Esophagus muscularis mucosa (tissue), 4 donors: ENCODE measurements at regions not wholly inside any gene's neighbourhood (a gene's known extent, or its start where the extent isn't known, plus 50 kb on each side); places are given as distances from the start of the nearest gene placed in this dataset.

Source experiments
- EP300 ChIP-seq: sonication (generic); formaldehyde crosslinking; IDR thresholded peaks from one replicate; pipeline ENCODE4 v1.6.1; 2017; ENCODE audit warnings: antibody characterized with exemption
- POLR2A ChIP-seq: fragments of 450-650 bp; IDR thresholded peaks from one replicate; pipeline ENCODE4 v1.6.1; 2017; ENCODE audit warnings: antibody characterized with exemption, moderate library complexity, mild to moderate bottlenecking, low read depth
- POLR2AphosphoS5 ChIP-seq, 2 donors: sonication (generic); formaldehyde crosslinking; IDR thresholded peaks; one replicate each; pipeline ENCODE4 v1.6.1; 2017; ENCODE audit warnings: antibody characterized with exemption in 2 of 2
- TF ChIP-seq, protein P1 (sequence below), 3 experiments: fragments of 200-600 bp in 2 of 3; fragments of 450-650 bp in 1 of 3; sonication (generic) in 2 of 3; IDR thresholded peaks; one replicate each; pipeline ENCODE4 v1.5.1; 2017 to 2019; ENCODE audit warnings: antibody characterized with exemption in 3 of 3, mild to moderate bottlenecking in 2 of 3, moderate library complexity in 1 of 3

GRCh38 chr2:142603759-142604158 lies 273.7 kb upstream of the KYNU start:
- TF ChIP-seq, protein P1, sequence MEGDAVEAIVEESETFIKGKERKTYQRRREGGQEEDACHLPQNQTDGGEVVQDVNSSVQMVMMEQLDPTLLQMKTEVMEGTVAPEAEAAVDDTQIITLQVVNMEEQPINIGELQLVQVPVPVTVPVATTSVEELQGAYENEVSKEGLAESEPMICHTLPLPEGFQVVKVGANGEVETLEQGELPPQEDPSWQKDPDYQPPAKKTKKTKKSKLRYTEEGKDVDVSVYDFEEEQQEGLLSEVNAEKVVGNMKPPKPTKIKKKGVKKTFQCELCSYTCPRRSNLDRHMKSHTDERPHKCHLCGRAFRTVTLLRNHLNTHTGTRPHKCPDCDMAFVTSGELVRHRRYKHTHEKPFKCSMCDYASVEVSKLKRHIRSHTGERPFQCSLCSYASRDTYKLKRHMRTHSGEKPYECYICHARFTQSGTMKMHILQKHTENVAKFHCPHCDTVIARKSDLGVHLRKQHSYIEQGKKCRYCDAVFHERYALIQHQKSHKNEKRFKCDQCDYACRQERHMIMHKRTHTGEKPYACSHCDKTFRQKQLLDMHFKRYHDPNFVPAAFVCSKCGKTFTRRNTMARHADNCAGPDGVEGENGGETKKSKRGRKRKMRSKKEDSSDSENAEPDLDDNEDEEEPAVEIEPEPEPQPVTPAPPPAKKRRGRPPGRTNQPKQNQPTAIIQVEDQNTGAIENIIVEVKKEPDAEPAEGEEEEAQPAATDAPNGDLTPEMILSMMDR (IDR thresholded peaks at IDR 0.05) = no peak
- TF ChIP-seq POLR2A (no peak), EP300 (no peak), POLR2AphosphoS5 (IDR thresholded peaks at IDR 0.05) (no peak)
